GM21528 (cell line): ENCODE measurements at regions not wholly inside any gene's neighbourhood (a gene's known extent, or its start where the extent isn't known, plus 50 kb on each side); places are given as distances from the start of the nearest gene placed in this dataset.

Source experiments
- ATAC-seq: cut with Tn5 transposase; IDR thresholded peaks from one replicate; pipeline ENCODE4 v1.9.1; 2021; ENCODE audit warnings: mild to moderate bottlenecking, moderate library complexity; ENCODE audit not compliant: unreplicated experiment, low FRiP score

DNA sequence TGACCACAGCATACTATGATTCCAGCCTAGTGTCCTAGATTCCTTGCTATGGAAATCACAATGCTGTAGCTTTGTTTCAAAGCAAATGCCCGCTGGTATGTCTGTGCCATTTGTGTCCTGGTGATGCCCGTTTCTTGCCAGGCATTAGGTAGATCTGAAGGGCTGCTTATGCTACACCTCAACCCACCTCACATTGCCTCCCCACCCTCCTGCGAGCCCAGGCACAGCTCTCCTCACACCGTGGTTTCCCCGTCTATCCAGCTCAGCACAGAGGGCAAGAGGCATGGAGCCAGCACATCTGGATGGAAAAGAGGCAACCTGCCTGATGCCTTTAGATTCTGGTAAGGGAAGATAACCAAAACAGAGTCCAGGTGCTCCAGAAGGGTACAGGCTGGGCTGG lies 307.4 kb upstream of the B3GAT1 start:
- ATAC-seq, result no peak

DNA sequence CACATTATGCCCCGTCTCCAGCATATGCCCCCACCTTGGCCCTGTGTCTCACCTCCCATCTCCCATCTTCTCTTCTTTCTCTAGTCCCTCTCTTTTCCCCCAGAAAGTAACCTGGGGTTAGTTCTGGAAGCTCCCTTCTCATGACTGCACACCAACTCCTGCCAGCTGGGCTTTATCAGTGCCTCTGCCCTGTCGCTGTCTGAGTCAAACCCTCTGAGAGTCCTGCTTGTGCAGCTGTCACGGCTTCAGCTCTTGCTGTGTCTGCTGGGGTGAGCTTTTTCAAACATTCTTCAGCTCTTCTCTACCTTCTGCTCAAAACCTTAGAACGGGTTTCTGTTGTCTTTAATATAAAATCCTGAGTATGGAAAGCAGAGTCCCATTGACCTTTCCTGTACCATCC lies 304.5 kb upstream of the B3GAT1 start:
- ATAC-seq, result no peak

DNA sequence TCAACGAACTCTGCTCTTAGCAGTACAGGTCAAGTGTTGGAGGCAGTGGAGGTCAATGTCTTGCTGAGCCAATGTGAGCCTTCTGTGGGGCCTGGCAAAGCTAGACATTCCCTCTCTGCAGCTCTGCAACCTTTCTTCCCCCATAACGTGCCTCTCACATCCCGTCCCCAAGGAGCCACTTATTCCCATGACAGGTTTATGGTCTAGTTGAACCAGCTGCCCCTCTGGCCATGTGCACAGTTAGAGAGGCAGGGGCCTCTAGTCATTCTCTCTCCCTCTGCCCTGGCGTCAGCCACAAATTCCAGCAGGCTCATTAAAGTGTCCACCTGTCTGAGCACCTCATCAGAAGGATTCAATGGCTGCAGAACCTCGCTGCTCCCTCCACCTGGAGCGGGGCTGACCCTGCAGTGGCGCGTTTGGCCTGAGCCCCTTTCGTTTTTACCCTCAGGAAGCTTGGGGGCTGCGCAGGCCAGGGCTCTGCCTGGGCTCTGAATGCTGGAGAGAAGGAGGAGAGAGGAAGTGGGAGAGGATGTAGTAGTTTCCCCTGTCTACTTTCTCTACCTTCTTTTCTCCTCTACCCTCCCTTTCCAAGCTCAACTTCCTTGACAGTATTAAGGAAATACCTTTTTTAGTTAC lies 302.1 kb upstream of the B3GAT1 start:
- ATAC-seq, result no peak

DNA sequence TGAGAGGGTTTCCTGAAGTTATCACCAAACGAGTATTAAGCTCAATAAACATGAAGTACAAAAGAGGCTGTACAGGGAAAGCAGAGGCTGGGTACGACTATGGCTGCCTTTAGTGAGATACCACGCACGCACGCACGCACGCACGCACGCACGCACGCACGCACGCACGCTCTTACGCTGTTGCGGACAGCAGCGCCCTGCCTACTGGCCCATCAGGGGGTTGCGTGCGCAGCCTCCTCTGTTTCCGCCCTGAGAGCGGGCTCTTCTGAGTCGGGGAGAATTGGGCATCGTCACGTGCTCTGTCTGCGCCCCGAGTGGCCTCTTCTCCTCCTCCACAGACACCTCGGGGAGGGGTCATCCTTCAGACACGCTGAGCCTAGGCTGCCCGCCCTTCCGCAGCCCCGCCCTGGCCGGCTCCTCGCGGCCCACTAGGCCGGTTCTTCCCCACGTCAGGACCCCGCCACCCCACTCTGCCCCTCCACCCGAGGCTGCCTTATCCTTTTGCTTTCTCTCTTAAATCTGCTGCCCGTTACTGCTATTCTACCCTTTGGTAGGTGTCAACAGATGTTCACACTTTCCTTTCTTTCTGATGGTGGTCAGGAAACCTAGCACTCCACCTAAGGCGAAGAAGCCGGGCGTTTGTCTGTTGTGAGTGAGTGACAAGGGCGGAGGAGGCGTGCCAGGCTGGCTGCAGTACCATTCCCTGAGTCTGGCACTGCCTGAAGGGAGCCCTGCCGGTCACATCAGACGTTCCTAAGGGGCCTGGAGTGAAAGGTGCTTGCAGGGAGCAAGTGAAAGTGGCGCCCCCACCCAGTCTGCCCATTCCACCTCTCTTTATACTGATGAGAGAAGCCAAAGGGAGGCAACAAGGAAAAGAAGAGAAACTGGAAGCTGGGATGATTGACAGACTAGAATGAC lies 300.4 kb upstream of the B3GAT1 start:
- no peak for ATAC-seq

DNA sequence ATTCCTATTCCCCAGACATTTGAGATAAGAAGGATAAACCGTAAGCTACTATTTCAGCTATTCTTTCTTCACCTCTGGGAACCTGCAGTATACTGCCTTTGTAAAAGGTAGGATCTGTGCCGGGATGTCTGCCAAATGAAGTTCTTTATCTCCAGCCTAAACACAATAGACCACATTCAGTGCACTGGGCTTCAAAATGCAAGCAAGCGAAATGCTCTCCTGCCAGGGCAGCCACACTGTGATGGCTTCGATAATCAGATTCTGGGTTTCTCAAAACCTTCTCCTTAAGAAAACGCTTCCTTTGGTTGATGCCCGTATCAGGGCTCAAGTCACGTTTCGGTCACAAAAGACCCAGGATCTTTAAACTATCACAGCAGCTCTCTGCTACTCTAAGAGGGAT lies 299.5 kb upstream of the B3GAT1 start:
- no peak for ATAC-seq

DNA sequence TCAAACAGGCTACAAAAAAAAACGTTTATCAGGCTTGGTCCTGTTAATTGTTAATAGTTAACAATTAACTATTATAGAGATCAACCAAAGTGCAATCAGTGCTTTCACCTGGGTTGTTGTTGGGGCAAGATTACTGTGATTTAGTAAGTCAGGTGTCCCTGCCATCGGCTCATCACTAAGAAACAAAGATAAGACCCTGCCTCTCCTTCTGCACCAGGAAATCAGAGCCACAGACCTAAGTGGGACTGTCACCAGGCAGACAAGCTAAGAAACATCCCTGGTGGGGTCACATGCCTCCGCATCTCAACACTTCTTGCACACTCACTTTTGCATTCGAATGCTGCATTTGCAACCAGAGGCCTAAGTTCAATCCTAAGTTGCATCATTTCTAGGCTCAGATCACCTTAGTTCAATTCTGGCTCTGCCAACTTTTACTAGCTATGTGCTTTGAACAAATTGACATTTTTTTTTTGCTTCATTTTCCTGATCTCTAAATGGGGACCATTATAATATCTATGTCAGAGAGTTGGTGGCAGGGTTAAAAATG lies 298.9 kb upstream of the B3GAT1 start:
- no peak for ATAC-seq

DNA sequence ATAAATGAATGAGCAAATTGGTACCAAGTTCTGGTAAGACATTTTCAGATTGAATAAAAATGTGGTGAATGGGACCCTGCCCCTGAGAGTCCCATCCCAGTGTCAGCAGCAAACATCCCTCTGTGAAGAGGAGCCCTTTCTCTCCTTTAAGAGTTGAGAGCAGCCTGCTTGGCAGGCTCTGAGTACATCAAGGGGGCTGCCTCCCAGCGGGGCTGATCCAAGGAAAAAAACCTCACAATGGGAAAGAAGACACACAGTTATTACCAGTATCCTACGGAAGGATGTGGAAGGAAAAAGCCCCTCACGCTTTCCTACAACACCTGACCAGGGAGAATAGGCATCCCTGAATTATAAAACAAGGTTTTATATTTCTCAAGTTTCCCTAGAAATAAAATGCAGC lies 293.8 kb upstream of the B3GAT1 start:
- no peak for ATAC-seq

DNA sequence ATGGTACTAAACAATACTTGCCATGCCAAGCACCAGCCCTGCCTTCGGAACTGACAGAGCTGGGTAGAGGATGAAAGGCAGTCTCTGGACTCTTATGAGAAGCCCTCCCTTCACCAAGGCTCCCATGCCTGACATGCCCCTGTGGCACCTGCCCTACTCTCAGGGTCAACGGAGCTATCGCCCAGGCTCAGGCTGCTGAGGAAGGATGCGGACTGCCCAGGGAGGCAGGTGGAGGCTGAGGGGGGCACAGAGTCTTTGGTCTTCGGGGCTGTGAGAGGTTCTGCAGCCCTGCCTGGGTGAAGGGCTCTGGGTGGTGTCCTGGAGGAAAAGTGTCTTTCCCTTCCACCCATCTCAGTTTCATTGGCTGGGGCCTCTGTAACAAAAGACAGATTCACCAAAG lies 290.8 kb upstream of the B3GAT1 start:
- ATAC-seq, result no peak

DNA sequence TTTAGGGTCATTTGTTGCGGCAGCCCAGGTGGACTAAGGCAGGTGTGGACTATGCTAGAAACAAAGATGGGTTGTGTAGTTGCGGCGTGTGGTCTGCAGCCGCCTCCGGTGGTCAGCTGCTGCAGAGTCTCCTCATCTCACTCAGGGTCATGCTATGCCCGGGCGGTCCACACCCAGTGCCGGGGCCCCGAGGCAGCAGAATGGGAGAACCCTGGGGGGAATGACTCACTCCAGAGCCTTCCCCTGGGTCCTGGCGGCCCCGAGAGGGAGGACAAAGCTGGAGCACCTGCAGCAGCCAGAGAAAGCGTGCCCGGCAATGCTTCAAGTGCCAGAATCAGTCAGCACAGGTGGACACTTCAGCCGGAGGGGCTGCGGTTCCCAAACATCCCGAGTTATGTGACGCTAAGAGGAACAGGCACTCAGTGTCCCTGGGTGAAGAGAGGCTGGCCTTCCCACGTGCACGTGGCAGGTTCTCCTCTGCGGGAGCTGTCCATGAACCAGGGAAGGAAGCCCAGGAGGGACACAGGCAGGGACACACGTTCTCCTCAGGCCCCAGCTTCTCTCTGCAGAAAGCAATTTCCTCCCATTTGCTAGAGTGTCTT lies 289.6 kb upstream of the B3GAT1 start:
- no peak for ATAC-seq

DNA sequence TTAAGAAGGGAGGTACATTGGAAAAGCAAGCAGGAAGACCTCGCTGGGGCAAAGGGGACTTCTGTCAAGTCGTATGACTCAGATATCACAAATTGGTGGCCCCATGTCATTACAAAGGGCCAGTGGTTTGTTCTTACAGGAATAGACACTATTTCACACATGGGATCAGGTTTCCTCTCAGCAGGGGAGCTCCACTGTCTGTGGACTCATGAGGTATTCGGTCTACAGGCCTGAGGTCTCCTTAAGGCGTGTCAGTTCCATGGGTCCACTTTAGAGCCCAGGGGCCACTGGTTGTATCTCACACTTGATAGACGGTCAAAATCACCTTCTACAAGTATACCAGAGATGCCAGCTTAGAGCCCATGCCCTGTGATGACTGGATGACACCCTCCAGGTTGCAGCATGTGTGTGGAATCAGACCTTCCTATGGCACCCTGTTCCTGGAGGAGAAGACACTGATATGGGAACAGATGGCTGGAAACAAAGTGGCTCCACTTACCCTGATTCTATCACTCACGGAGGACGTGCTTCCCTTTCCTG lies 288.1 kb upstream of the B3GAT1 start:
- ATAC-seq, result no peak

DNA sequence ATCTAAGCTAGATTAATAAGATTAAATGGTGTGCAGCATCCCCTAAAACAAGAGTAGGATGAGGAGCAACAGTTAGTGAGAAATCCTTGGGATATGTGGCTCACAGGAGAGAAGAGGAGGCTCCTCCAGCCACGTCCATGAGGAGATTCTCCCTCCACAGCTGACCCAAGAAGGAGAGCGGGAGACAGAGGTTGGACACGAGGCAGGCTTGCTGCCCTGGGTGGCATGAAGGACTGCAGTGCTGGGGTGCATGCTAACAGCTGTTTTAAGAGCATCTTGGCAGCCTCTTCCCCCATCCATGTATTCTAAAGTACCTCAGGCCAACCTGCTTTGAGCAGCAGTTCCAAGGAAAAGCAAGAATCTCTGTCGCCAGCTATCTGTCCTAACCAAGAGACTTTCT lies 284.4 kb upstream of the B3GAT1 start:
- no peak for ATAC-seq

DNA sequence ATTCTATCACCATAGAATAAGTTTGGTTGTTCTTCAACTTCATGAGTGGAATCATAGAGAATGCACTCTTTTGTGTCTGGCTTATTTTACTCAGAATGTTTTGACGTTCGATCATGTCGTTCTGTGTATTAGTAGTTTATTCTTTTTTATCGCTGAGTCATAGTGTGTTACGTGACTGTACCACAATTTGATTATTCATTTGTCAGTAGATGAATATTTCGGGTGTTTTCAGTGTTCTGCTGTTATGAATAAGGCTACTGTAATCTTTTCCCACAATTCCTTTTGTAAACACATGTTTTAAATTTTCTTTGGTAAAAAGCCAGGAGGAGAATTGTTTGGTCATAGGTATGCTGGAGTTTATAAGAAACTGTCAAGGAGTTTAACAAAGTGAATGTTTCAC lies 279.9 kb upstream of the B3GAT1 start:
- ATAC-seq, result no peak

DNA sequence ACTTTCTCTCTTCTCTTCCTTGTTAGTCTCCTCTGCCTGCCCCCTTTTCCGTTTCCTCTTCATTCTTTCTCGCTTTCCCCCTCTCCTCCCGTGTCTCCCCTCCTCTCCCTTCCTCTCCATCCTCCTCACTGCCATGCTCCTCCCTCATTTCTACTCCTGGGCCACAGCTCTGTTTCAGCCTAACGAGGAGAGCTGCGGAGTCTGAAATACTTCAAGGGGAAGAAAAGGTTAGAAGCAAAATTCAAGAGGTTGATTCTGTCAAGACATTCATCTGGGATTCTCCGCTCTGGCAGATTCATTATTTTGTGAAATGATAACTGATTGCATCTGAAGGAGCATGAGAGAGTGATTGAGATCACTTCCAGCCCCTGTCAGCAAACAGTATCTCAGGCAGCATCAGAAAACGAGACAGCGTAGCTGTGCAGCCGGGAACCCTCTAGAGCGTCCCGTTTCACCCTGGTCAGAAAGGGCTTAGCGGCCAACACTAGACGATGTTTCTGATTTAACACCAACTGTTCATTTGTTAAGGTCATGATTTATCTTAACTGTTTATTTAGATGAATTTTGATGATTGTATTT lies 279.3 kb upstream of the B3GAT1 start:
- no peak for ATAC-seq

DNA sequence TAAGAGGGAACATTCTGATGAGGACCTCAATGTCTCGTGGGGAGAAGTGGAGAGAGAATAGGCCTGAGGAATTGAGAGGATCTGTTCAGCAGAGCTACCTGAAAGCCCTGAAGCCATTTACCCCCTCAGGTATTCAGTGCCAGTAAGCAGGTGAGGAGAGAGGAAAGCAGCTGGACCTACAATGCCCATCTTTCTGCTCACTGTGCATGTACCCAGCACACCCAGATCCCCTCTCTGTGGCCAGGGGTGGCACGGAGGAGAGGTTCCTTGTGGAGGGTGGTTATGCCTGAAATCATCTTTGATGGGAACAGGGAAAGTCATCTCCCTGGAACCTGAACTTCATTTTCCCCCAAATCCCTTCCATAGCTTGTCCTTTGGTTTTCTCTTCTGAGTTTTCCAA lies 277.8 kb upstream of the B3GAT1 start:
- ATAC-seq, result no peak

DNA sequence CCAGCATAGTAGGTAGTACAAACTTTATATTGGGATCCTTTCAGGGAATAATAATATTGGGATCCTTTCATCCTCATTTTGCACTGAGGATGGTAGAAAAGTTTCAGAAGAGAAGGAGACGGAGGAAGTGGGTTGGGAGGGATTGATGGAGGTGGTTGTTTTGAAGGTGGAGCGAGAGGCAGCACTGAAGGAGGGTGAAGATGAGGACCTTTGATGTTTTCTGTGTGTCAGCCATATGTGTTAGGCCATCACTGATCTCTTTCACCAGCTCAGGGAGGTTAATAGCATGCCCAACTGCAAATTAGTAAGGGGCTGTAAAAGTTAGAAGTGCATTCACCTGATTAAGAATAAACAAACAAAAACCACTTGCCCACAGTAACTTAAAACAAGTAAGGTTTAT lies 275.5 kb upstream of the B3GAT1 start:
- no peak for ATAC-seq

DNA sequence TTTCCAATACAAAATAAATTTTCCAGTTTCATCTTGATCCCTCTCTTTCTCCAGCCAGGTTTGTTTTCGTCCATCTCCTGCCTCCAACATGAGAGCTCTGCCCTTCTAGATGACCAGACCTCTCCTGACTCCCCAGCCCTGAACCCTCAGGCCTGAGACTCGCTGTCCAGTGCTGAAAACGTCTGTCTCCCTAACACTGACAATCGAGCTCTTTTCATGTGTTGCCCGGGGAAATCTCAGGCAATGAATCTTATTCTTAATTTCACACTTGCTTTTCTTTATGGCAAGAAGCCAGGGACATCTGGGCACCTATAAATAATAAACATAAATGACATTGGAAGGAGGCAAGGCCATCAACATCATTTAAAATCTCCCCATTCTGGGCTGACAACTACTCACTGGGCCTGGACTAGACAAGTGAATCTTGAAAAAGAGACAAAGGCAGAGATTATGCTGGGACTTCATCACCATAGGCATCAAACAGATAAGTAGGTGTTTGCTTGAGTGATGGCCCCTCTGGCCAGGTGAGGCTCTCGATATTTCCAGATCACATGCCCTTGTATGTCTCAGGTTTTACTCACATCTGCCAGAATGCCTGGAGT lies 274.5 kb upstream of the B3GAT1 start:
- ATAC-seq, result no peak

DNA sequence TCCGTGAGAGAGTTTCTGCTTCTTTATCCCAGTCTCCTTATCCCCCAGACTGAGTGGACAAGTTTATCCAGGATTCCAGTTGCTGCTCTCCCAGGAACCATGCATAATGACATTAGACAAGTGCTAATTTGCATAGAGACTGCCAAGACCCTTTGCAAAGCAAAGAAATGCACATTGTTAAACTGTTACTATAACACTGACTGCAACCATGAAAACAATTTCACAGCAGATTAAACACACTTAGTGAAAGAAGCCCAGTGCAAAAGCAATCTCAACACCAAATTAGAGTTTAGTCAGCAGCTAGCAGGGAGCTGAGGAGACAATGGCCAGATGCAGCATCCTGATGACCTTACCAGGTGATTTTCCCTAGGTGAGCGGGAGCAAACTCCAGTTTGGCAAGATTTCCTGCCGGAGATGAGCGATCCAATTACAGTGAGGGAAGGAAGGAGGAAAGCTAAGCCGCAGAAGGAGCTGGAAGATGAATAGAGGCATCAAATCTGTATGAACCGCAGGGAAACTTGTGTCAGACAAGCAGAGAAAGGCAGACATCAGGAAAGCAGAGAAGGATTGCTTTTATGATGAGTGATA lies 273.8 kb upstream of the B3GAT1 start:
- no peak for ATAC-seq

DNA sequence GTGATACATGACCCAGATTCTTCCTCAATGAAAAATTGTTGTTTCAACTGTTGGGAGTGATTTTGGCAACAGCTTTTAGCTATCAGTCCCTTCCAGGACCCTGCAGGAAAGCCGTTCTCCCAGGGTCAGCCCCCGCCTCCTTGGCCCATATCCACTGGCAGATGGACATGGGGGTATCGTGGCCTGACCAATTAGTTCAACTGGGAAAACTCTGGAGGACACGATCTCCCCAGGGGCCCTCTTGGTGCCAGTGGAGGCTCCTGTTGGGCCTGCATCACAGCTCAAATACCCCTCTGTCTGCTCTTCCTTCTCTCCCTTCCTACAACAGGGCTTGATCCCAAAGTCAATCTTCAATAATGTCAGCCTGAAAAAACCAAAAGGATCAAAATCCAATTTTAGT lies 272.5 kb upstream of the B3GAT1 start:
- no peak for ATAC-seq

DNA sequence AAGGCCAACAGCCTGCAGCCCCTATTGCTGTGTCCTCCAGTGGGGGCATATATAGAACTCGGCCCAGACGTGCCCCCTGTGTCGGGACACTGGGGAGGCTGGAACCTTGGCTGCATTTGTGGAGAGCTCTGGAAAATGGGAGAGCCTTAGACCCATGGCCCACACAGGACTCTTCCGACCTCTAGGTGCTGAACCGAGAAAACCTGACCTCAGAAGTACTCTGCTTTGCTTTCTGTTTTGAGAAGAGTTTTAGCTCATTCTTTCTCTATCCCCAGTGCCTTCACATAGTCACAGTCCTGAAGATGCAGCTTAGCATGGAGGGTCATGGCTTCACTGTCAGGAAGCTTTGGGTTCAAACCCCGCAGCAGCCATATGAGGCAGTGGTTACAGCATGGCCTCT lies 271.8 kb upstream of the B3GAT1 start:
- no peak for ATAC-seq

DNA sequence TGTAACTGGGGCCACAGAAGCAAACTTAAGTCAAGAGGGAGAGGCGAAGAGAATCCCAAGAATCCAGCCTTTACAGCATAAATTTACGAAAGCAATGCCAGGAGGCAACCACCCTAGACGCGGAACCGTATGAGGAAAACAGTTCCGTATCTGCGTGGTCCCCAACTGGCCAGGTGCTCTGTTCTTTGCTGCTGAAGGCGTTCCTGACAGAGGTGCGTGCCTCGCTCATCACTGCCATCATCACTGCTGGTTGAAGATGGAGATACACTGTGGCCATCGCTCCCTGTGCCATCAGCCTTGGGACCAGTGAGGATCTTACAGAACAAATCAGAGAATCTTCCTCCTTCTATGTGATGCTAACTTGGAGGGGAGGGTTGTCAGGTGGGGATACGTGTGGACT lies 270.5 kb upstream of the B3GAT1 start:
- no peak for ATAC-seq
